Endothelial cell of umbilical vein (primary cell): ENCODE measurements at regions not wholly inside any gene's neighbourhood (a gene's known extent, or its start where the extent isn't known, plus 50 kb on each side); places are given as distances from the start of the nearest gene placed in this dataset.

Experiments used
- BruUV-seq: library from RNA; stranded (reverse); fragments of 400-500 nt; replicated peaks from 2 replicates; lab custom pipeline; 2021; lab: Mats Ljungman, UMichigan
- CTCF ChIA-PET: fragments of 300-600, 350-600 bp; sonication (Branson Sonifier 250); formaldehyde crosslinking; loops from one replicate; lab custom pipeline; 2021; ENCODE audit warnings: antibody characterized with exemption, inconsistent platforms; lab: Charles Lee
- POLR2A ChIA-PET: fragments of 300-600, 350-600 bp; sonication (Branson Sonifier 250); formaldehyde crosslinking; loops from one replicate; lab custom pipeline; 2021; ENCODE audit warnings: antibody characterized with exemption, inconsistent platforms; lab: Charles Lee
- DNase-seq: peaks from one replicate; pipeline ENCODE4 v3.0.0-alpha.2; 2011; ENCODE audit warnings: low read depth, low spot score
- FAIRE-seq: peaks from 2 replicates; lab custom pipeline; 2011; peaks lifted over from hg19 to GRCh38; lab: Jason Lieb, UNC
- H2AFZ ChIP-seq: 2 replicates; pipeline ENCODE4 v1.6.0; 2012; ENCODE audit warnings: low read depth, low read length, control low read depth, inconsistent platforms
- H3K27ac ChIP-seq: 2 replicates; pipeline ENCODE4 v1.5.1; 2011; ENCODE audit warnings: low read depth, mild to moderate bottlenecking, control low read depth, low read length, moderate library complexity; ENCODE audit not compliant: insufficient read depth
- H3K27me3 ChIP-seq, 2 experiments: 2 replicates each; pipeline versions ENCODE4 v1.6.0 to v1.6.1; 2011; ENCODE audit warnings: low read length in 2 of 2, mixed read lengths in 1 of 2; ENCODE audit not compliant: control insufficient read depth in 2 of 2, insufficient read depth in 2 of 2
- H3K36me3 ChIP-seq, 2 experiments: 2 replicates in 1 of 2; 3 replicates in 1 of 2; pipeline ENCODE4 v1.5.1; 2011; ENCODE audit warnings: low read length in 2 of 2, mild to moderate bottlenecking in 1 of 2, moderate library complexity in 1 of 2; ENCODE audit not compliant: control insufficient read depth in 2 of 2, insufficient read depth in 2 of 2; ENCODE audit errors: extremely low read depth in 1 of 2
- H3K4me1 ChIP-seq: 3 replicates; pipeline ENCODE4 v1.5.1; 2011; ENCODE audit warnings: mild to moderate bottlenecking, low read length; ENCODE audit not compliant: control insufficient read depth, insufficient read depth; ENCODE audit errors: extremely low read depth
- H3K4me2 ChIP-seq: 2 replicates; pipeline ENCODE4 v1.6.1; 2011; ENCODE audit warnings: low read length, control low read depth, mixed read lengths; ENCODE audit not compliant: insufficient read depth
- H3K4me3 ChIP-seq, 3 experiments: fragments of 200-600 bp in 1 of 3; sonication (generic), shearing (Covaris generic) in 1 of 3; replicated peaks in 1 of 3; 2 replicates each; pipeline ENCODE4 v1.5.1; 2011 to 2016; ENCODE audit warnings: control low read depth in 3 of 3, low read length in 3 of 3, mild to moderate bottlenecking in 2 of 3, inconsistent platforms in 1 of 3, low read depth in 1 of 3, moderate library complexity in 1 of 3; ENCODE audit not compliant: insufficient read depth in 1 of 3
- H3K79me2 ChIP-seq: 2 replicates; pipeline ENCODE4 v1.6.0; 2012; ENCODE audit warnings: low read length, inconsistent platforms; ENCODE audit not compliant: control insufficient read depth, insufficient read depth
- H3K9ac ChIP-seq: replicated peaks from 2 replicates; pipeline ENCODE3; 2011; ENCODE audit warnings: low read length, control low read depth; ENCODE audit not compliant: insufficient read depth; ENCODE audit errors: extremely low read depth
- H3K9me1 ChIP-seq: replicated peaks from 3 replicates; pipeline ENCODE4 v1.6.0; 2011; ENCODE audit warnings: mild to moderate bottlenecking, low read length; ENCODE audit not compliant: control insufficient read depth, insufficient read depth; ENCODE audit errors: extremely low read depth
- H3K9me3 ChIP-seq: replicated peaks from 2 replicates; pipeline ENCODE4 v1.5.1; 2012; ENCODE audit warnings: low read length, inconsistent platforms; ENCODE audit not compliant: control insufficient read depth, insufficient read depth
- H4K20me1 ChIP-seq: replicated peaks from 2 replicates; pipeline ENCODE3; 2011; ENCODE audit warnings: mild to moderate bottlenecking, low read length; ENCODE audit not compliant: control insufficient read depth, insufficient read depth; ENCODE audit errors: extremely low read depth
- EZH2 ChIP-seq: IDR thresholded peaks from 2 replicates; pipeline ENCODE4 v1.6.1; 2012; ENCODE audit warnings: borderline replicate concordance, low read depth, mild to moderate bottlenecking, moderate library complexity, low read length, inconsistent platforms; ENCODE audit not compliant: severe bottlenecking
- FOS ChIP-seq: IDR thresholded peaks from 2 replicates; pipeline ENCODE4 v1.6.1; 2011; ENCODE audit warnings: mild to moderate bottlenecking, low read length, moderate library complexity, borderline replicate concordance; ENCODE audit not compliant: insufficient read depth
- GATA2 ChIP-seq: IDR thresholded peaks from 2 replicates; pipeline ENCODE4 v1.7.0; 2011; ENCODE audit warnings: low read depth, mild to moderate bottlenecking, moderate library complexity, mixed read lengths, low read length; ENCODE audit not compliant: insufficient read length, insufficient read depth
- JUN ChIP-seq: IDR thresholded peaks from 2 replicates; pipeline ENCODE4 v1.6.1; 2011; ENCODE audit warnings: borderline replicate concordance, low read depth; ENCODE audit not compliant: insufficient read length, insufficient read depth
- MYC ChIP-seq: IDR thresholded peaks from one replicate; pipeline ENCODE4 v1.6.1; 2011; ENCODE audit warnings: mild to moderate bottlenecking, low read depth, low read length
- POLR2A ChIP-seq: IDR thresholded peaks from 2 replicates; pipeline ENCODE4 v1.6.1; 2012; ENCODE audit warnings: low read depth, mild to moderate bottlenecking, control low read depth, low read length
- POLR2AphosphoS5 ChIP-seq: IDR thresholded peaks from 2 replicates; pipeline ENCODE4 v1.6.1; 2012; ENCODE audit warnings: low read depth, mild to moderate bottlenecking, control low read depth, low read length, moderate library complexity; ENCODE audit not compliant: insufficient read depth
- dilution Hi-C: fragments of 300-500 bp; cut with MboI; formaldehyde crosslinking; loops from one replicate; pipeline ENCODE4 v1.15.0; 2019; ENCODE audit warnings: low sequenced_read_pairs; ENCODE audit not compliant: extremely low pct_ligation_motif_present
- intact Hi-C: fragments of 100-400 bp; cut with micrococcal nuclease; formaldehyde crosslinking; loops from one replicate; pipeline ENCODE4 v1.10.0; 2022
- TF ChIP-seq, protein P1 (sequence below): IDR thresholded peaks from 2 replicates; pipeline ENCODE4 v1.6.1; 2011; ENCODE audit not compliant: insufficient read depth, insufficient read length
- TF ChIP-seq, protein P2 (sequence below), 2 donors: IDR thresholded peaks; 1 replicate in 1 of 2; 2 replicates in 1 of 2; pipeline ENCODE4 v1.5.1; 2011; ENCODE audit warnings: low read length in 2 of 2, mild to moderate bottlenecking in 2 of 2, moderate library complexity in 2 of 2, control low read depth in 1 of 2, inconsistent platforms in 1 of 2, low read depth in 1 of 2; ENCODE audit not compliant: insufficient read depth in 1 of 2; ENCODE audit errors: extremely low read depth in 1 of 2

DNA sequence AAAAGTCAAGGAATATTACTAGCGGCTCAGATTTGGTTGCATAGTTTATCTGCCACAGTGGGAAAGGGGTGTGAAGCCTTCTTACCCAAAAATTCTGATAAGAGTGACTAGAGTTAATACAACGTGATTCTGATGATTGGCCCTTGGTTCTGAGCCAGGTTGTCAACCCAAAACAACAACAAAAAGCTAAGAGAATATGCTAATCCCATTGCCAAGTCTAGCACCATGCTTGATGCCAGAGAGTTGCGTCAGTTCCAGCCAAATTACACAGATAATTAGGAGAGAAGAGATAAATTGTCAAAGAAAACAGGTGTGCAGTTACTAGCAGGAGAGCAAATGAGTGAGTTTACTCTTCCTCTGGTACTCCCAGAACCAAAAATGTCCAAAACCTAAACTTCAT lies 287.4 kb upstream of the AGA start:
- intact Hi-C loops (no loop called here), dilution Hi-C loops (no loop called here)
- no peak for DNase-seq
- Histone ChIP-seq H3K36me3 (no peaks in the 10 kb centered on the region), H3K27ac (no peak overlapping the region), H3K9ac (no peak overlapping the region), H2AFZ (no peak overlapping the region), H3K9me3 (peaks cover 2% of the 10 kb centered on the region), H3K4me3 (no peak overlapping the region), H3K27me3 (no peaks in the 10 kb centered on the region), H3K4me2 (no peak overlapping the region), H4K20me1 (no peaks in the 10 kb centered on the region), H3K9me1 (no peaks in the 10 kb centered on the region), H3K79me2 (no peaks in the 10 kb centered on the region), H3K4me1 (no peaks in the 10 kb centered on the region)
- FAIRE-seq = no peak
- ChIA-PET POLR2A (no interaction called here), CTCF (no interaction called here)
- BruUV-seq = no TSS peak
- TF ChIP-seq EZH2 = no peak
- TF ChIP-seq POLR2AphosphoS5 = no peak
- no peak for TF ChIP-seq GATA2
- no peak for TF ChIP-seq POLR2A
- TF ChIP-seq, protein P1, sequence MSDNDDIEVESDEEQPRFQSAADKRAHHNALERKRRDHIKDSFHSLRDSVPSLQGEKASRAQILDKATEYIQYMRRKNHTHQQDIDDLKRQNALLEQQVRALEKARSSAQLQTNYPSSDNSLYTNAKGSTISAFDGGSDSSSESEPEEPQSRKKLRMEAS = no peak
- TF ChIP-seq FOS = no peak
- no peak for TF ChIP-seq MYC

DNA sequence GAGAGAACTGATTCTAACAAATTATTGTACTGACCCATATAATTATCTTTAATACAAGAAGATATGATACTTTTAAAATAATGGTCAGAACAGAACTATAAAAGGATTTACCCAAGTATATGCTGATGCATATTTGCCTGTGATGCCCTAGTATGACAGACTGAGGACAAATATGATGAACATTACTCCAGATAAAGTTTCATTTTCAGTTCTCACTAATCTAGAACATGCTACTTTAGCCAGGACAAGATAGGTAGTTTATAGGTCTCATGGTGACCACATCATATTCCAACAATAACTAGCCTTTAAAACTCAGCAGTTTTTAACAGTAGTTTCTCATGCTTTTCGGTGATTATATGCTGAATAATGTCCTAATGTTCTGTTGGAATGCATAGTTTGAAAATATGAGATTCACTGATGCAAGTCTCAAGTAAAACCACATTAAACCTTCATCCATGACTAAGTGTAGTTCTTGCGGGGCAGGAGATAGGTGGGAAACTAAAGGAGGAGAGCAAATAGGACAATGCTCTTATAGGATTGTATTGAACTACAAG lies 295.2 kb upstream of the AGA start:
- Histone ChIP-seq H3K27me3 (no peaks in the 10 kb centered on the region), H3K79me2 (no peaks in the 10 kb centered on the region), H3K4me1 (no peaks in the 10 kb centered on the region), H3K9ac (no peak overlapping the region), H2AFZ (no peak overlapping the region), H3K36me3 (no peaks in the 10 kb centered on the region), H3K4me2 (no peak overlapping the region), H3K4me3 (no peak overlapping the region), H3K9me3 (no peaks in the 10 kb centered on the region), H4K20me1 (no peaks in the 10 kb centered on the region), H3K27ac (no peak overlapping the region), H3K9me1 (no peaks in the 10 kb centered on the region)
- FAIRE-seq (no peak), DNase-seq (no peak)
- ChIA-PET CTCF (no interaction called here), POLR2A (no interaction called here)
- intact Hi-C loops (no loop called here), dilution Hi-C loops (no loop called here)
- TF ChIP-seq POLR2A (no peak), JUN (no peak), EZH2 (no peak), FOS (no peak), POLR2AphosphoS5 (no peak), GATA2 (no peak), MYC (no peak)
- TF ChIP-seq, protein P1 = no peak
- TF ChIP-seq, protein P2, sequence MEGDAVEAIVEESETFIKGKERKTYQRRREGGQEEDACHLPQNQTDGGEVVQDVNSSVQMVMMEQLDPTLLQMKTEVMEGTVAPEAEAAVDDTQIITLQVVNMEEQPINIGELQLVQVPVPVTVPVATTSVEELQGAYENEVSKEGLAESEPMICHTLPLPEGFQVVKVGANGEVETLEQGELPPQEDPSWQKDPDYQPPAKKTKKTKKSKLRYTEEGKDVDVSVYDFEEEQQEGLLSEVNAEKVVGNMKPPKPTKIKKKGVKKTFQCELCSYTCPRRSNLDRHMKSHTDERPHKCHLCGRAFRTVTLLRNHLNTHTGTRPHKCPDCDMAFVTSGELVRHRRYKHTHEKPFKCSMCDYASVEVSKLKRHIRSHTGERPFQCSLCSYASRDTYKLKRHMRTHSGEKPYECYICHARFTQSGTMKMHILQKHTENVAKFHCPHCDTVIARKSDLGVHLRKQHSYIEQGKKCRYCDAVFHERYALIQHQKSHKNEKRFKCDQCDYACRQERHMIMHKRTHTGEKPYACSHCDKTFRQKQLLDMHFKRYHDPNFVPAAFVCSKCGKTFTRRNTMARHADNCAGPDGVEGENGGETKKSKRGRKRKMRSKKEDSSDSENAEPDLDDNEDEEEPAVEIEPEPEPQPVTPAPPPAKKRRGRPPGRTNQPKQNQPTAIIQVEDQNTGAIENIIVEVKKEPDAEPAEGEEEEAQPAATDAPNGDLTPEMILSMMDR (IDR thresholded peaks at IDR 0.05; ENCODE audit: extremely low read depth in 1 of 2, insufficient read depth in 1 of 2, low read depth in 1 of 2, low read length in 2 of 2) = no peak
- BruUV-seq = no TSS peak
